ENCODE measurements at regions not wholly inside any gene's neighbourhood (a gene's known extent, or its start where the extent isn't known, plus 50 kb on each side); places are given as distances from the start of the nearest gene placed in this dataset.

DNA sequence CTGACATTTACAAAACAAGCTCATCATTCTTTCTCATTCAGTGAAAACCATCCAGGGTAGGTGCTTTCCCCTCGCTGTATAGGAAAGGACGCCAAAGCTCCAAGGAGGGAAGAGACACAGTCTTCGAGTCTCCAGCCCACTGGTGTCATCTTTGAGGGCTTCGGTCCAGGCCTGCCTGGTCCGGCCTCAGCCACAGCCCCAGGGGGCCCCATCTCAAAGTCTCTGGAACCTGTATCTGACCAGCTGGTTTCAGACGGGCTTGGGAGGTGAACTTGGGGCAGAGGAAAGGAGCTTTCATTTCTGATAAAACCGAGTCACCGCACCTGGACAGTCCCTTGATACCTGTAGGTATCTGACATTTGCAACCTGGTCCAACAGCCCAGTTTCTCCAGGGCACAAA, 229.5 kb upstream of the RTL1 start:
- H3K9me3 Mint-ChIP-seq = no peaks in the 10 kb centered on the region
- no peak for ATAC-seq
- H3K27me3 Mint-ChIP-seq = peaks cover 18% of the 10 kb centered on the region
- TF ChIP-seq, protein P1, sequence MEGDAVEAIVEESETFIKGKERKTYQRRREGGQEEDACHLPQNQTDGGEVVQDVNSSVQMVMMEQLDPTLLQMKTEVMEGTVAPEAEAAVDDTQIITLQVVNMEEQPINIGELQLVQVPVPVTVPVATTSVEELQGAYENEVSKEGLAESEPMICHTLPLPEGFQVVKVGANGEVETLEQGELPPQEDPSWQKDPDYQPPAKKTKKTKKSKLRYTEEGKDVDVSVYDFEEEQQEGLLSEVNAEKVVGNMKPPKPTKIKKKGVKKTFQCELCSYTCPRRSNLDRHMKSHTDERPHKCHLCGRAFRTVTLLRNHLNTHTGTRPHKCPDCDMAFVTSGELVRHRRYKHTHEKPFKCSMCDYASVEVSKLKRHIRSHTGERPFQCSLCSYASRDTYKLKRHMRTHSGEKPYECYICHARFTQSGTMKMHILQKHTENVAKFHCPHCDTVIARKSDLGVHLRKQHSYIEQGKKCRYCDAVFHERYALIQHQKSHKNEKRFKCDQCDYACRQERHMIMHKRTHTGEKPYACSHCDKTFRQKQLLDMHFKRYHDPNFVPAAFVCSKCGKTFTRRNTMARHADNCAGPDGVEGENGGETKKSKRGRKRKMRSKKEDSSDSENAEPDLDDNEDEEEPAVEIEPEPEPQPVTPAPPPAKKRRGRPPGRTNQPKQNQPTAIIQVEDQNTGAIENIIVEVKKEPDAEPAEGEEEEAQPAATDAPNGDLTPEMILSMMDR (IDR thresholded peaks at IDR 0.05) = no peak
- no peaks in the 10 kb centered on the region for H3K36me3 Mint-ChIP-seq (ENCODE audit: low read depth)
- H3K4me3 Mint-ChIP-seq = no peak overlapping the region
- intact Hi-C loops (cut with micrococcal nuclease) = no loop called here
- ChIA-PET POLR2A (interaction anchor here (1.1 kb wide), 1 partner anchor 17 kb away, joined by 3 read pairs; no protein-coding TSS in a partner anchor), CTCF (no interaction called here)
- DNase-seq = no peak
- H3K4me1 Mint-ChIP-seq (ENCODE audit: low read depth) = peaks cover 3% of the 10 kb centered on the region
- H3K27ac Mint-ChIP-seq = no peak overlapping the region

DNA sequence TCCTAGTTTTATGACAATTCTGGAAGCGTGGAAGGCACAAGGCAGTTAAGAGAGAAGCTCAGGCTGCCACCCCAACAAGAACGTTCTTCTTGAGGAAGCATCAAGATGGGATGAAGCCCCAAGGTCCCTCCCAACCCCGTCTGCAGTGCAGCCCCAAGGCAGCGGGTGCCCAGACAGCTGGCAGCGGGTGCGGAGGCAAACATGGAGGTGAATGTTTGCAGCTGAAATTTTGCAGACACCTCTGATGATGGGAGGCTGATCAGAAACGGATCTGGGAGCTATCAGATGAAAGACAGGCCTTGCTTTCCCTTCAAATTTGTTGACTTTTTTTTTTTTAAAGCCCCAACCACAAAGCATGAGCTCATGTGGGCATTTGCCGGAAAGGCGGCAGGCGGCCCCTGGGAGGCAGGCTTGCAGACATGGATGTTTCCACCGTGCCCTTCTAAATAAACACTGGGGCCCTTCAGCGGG, 230.7 kb upstream of the RTL1 start:
- no peak overlapping the region for H3K27ac Mint-ChIP-seq
- peaks cover 3% of the 10 kb centered on the region for H3K4me1 Mint-ChIP-seq (ENCODE audit: low read depth)
- intact Hi-C loops (cut with micrococcal nuclease) = no loop called here
- H3K4me3 Mint-ChIP-seq = no peak overlapping the region
- TF ChIP-seq, protein P1 (IDR thresholded peaks at IDR 0.05) = no peak
- no peak for ATAC-seq
- no peak for DNase-seq
- peaks cover 13% of the 10 kb centered on the region for H3K27me3 Mint-ChIP-seq
- H3K9me3 Mint-ChIP-seq = no peaks in the 10 kb centered on the region
- POLR2A ChIA-PET = no interaction called here
- CTCF ChIA-PET = no interaction called here
- no peaks in the 10 kb centered on the region for H3K36me3 Mint-ChIP-seq (ENCODE audit: low read depth)

DNA sequence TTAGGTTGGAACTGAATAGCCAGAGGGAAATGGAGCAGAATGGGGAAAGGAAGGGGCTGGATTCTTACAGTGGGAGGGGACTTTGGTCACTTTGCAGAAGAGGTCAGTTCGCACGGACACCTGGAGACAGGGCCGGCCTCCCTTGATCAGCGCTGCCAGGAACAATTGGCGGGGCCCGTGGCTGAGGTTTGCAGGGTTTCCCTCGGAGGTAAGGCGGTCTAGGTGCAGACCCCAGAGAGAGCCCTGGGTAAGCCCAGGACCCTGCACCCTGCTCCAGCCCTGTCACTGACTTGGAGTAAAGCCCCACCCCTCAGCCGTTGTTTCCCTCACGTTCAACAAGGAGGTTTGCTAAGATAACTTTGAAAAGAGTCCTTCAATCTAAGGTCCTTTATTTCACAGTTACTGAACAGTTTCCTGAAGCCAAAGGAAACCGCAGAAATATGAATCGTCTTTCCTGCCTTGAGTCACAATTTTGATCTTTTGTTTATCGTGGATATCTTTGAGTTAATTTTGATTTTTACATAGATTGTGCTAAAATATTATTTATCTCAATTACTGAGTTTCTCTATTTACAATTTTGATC, 231.4 kb upstream of the RTL1 start:
- TF ChIP-seq, protein P1 (IDR thresholded peaks at IDR 0.05) = no peak
- Mint-ChIP-seq H3K9me3 (no peaks in the 10 kb centered on the region), H3K4me1 (ENCODE audit: low read depth) (peaks cover 3% of the 10 kb centered on the region), H3K27ac (no peak overlapping the region), H3K36me3 (ENCODE audit: low read depth) (no peaks in the 10 kb centered on the region), H3K27me3 (peaks cover 10% of the 10 kb centered on the region), H3K4me3 (no peak overlapping the region)
- CTCF ChIA-PET = no interaction called here
- DNase-seq = no peak
- intact Hi-C loops (cut with micrococcal nuclease) = no loop called here
- POLR2A ChIA-PET = no interaction called here
- ATAC-seq = no peak

DNA sequence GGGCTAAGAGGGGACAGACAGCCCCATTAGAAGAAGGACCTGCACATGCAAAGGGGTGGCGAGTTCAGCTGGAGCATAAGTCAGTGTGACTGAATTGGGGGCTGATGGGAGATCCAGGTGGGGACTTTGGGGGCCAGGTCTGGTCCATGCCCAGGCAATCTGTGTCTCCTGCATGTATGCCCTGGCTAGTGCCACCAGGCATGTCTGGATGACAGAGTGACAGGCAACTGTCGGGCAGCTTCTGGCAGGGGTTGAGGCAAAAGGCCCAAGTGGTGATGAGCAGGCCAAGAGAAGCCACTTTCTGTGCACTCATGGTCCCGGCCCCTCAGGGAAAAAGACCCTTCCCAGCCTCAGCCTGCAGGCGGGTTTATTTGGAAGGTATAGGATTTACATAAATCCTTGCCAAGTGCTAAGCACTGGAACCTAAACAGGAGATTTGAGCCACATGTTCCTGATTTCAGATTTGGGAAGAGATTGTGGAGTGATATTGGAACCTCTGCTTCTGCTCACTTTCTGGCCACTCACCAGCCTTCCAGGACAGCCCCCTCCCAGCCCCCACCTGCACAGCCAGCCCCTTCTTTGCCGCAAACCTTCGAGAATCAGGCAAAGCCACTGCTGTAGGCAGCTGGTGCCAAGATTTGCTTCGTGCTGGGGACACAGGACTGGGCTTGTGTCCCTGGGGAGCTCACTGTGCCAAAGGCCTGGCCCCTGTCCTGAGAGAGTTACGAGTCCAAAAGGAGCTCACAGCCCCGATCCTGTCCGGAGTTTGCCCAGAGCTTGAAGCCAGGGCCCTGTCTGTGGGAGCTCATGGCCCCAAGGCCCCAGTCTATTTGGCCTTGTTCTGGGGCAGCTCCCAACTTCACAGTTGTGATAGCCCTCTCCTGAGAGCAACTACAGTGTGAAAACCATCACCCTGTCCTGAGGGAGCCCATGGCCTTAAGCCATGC, 232.5 kb upstream of the RTL1 start:
- Mint-ChIP-seq H3K4me3 (no peak overlapping the region), H3K27me3 (peaks cover 10% of the 10 kb centered on the region), H3K27ac (no peak overlapping the region), H3K9me3 (peaks cover 7% of the 10 kb centered on the region), H3K36me3 (ENCODE audit: low read depth) (no peaks in the 10 kb centered on the region), H3K4me1 (ENCODE audit: low read depth) (peaks cover 3% of the 10 kb centered on the region)
- DNase-seq (no peak), ATAC-seq (no peak)
- POLR2A ChIA-PET = no interaction called here
- CTCF ChIA-PET = no interaction called here
- TF ChIP-seq, protein P1 (IDR thresholded peaks at IDR 0.05) = no peak
- intact Hi-C loops (cut with micrococcal nuclease) = no loop called here

DNA sequence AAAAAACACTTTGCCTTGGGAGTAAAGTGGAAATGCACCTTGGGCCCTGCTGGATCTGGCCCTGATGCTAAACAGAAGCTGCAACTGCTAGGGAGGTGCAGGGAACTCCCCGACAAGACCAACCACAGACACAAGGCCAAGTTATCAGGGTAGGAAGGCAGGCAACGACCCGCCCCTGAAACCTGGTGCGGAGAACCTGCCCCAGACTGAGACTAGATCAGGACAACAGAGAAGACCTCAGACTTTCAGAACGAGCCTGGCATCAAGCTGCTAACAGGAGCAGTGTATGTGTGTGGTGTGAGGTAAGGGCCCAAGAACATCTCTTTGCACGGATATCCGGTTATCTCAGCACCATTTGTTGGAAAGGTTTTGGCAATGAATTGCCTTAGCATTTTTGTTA, 233.7 kb upstream of the RTL1 start:
- H3K9me3 Mint-ChIP-seq = peaks cover 15% of the 10 kb centered on the region
- POLR2A ChIA-PET = no interaction called here
- peaks cover 3% of the 10 kb centered on the region for H3K4me1 Mint-ChIP-seq (ENCODE audit: low read depth)
- TF ChIP-seq, protein P1 (IDR thresholded peaks at IDR 0.05) = no peak
- H3K27me3 Mint-ChIP-seq = peaks cover 10% of the 10 kb centered on the region
- no peak for ATAC-seq
- CTCF ChIA-PET = no interaction called here
- no peak for DNase-seq
- H3K36me3 Mint-ChIP-seq (ENCODE audit: low read depth) = no peaks in the 10 kb centered on the region
- no peak overlapping the region for H3K27ac Mint-ChIP-seq
- intact Hi-C loops (cut with micrococcal nuclease) = no loop called here
- H3K4me3 Mint-ChIP-seq = no peak overlapping the region
